Adrenal gland (tissue), 9 donors: ENCODE measurements at regions not wholly inside any gene's neighbourhood (a gene's known extent, or its start where the extent isn't known, plus 50 kb on each side); places are given as distances from the start of the nearest gene placed in this dataset.
A peak's percentile ranks its signal among the peaks of the same experiment; 100 is the strongest.

ENCODE experiments used
- DNase-seq, 7 donors: peaks; one replicate each; pipeline ENCODE4 v3.0.0-alpha.2; 2019 to 2020
- H3K27ac ChIP-seq, 5 donors: fragments of 200-600 bp; sonication (generic) in 4 of 5; 1 replicate in 3 of 5; 2 replicates in 2 of 5; pipeline versions ENCODE4 v1.5.1 to v1.8.0; 2016 to 2020; ENCODE audit warnings: mild to moderate bottlenecking in 1 of 5
- H3K27me3 ChIP-seq: fragments of 200-600 bp; 2 replicates; pipeline ENCODE4 v1.8.0; 2021
- H3K36me3 ChIP-seq, 2 donors: fragments of 200-600 bp; replicated peaks in 1 of 2; 1 replicate in 1 of 2; 2 replicates in 1 of 2; pipeline versions ENCODE4 v1.5.1 to v1.8.0; 2018 to 2022
- H3K4me1 ChIP-seq, 2 donors: fragments of 200-600 bp; replicated peaks in 1 of 2; 1 replicate in 1 of 2; 2 replicates in 1 of 2; pipeline versions ENCODE4 v1.5.1 to v1.8.0; 2018 to 2021
- H3K4me3 ChIP-seq, 4 donors: fragments of 200-600 bp; sonication (generic) in 3 of 4; one replicate each; pipeline ENCODE4 v1.5.1; 2016 to 2018
- H3K9me3 ChIP-seq, 3 donors: fragments of 200-600 bp; sonication (generic) in 1 of 3; replicated peaks in 1 of 3; 1 replicate in 2 of 3; 2 replicates in 1 of 3; pipeline versions ENCODE4 v1.5.1 to v1.8.0; 2016 to 2021
- POLR2A ChIP-seq, 2 donors: fragments of 450-650 bp; IDR thresholded peaks; one replicate each; pipeline ENCODE4 v1.6.1; 2017; ENCODE audit warnings: antibody characterized with exemption in 2 of 2, mild to moderate bottlenecking in 2 of 2, moderate library complexity in 1 of 2
- WGBS, 4 donors: extraction: QIAGEN DNeasy Blood & Tissue Kit in 2 of 4; methylation state at CpG; one replicate each; pipeline versions ENCODE4 v1.1.5 to v1.1.7; 2013 to 2017; 5-methylcytosine and 5-hydroxymethylcytosine counted together
- intact Hi-C, 2 donors: fragments of 100-400 bp; cut with DNase I; formaldehyde crosslinking; loops; one replicate each; pipeline versions ENCODE4 v1.14.1 to v1.15.0; 2022 to 2023
- TF ChIP-seq, protein P1 (sequence below), 6 experiments: fragments of 450-650 bp in 4 of 6; fragments of 200-600 bp in 2 of 6; sonication (generic) in 1 of 6; IDR thresholded peaks; 1 replicate in 5 of 6; 2 replicates in 1 of 6; pipeline versions ENCODE4 v1.5.1 to v1.8.0; 2016 to 2021; ENCODE audit warnings: antibody characterized with exemption in 6 of 6, mild to moderate bottlenecking in 2 of 6, moderate library complexity in 1 of 6
- donor health status: healthy with polysubstance abuse.
- donor health status: Bipolar disorder and iron deficiency.
- donor health status: DM: yes; HTN: yes; CAD: no.
- donor health status: DM: no; HTN: no; CAD: no.
- donor health status: DM: no; HTN: no; CAD: no.

DNA sequence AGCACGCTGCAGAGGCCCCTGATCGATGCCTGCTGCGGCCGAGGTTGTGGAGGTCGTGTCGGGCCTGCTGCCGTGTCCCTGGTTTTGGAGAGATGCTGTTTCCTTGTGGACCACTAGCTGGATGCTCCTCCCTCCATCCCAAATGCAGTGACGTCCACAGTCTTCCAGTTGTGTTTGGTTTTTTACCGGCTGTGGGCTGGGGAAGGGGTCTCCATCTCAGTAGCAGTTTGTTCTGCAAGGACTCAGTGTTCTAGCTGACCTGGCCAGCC, 143.0 kb upstream of the SHH start:
- H3K27me3 ChIP-seq = no peaks in the 10 kb centered on the region
- no peak for TF ChIP-seq POLR2A (IDR thresholded peaks at IDR 0.05)
- TF ChIP-seq, protein P1, sequence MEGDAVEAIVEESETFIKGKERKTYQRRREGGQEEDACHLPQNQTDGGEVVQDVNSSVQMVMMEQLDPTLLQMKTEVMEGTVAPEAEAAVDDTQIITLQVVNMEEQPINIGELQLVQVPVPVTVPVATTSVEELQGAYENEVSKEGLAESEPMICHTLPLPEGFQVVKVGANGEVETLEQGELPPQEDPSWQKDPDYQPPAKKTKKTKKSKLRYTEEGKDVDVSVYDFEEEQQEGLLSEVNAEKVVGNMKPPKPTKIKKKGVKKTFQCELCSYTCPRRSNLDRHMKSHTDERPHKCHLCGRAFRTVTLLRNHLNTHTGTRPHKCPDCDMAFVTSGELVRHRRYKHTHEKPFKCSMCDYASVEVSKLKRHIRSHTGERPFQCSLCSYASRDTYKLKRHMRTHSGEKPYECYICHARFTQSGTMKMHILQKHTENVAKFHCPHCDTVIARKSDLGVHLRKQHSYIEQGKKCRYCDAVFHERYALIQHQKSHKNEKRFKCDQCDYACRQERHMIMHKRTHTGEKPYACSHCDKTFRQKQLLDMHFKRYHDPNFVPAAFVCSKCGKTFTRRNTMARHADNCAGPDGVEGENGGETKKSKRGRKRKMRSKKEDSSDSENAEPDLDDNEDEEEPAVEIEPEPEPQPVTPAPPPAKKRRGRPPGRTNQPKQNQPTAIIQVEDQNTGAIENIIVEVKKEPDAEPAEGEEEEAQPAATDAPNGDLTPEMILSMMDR (IDR thresholded peaks at IDR 0.05) = no peak
- H3K9me3 ChIP-seq = no peaks in the 10 kb centered on the region
- 90 to 95% (median 93%) methylated on average over 8 to 9 of the region's 9 CpGs for WGBS, 4 donors
- H3K4me1 ChIP-seq = peaks cover 18 to 27% of the 10 kb centered on the region in 2 donors
- intact Hi-C loops = no loop called here
- H3K27ac ChIP-seq = no peak overlapping the region
- DNase-seq = no peak
- H3K36me3 ChIP-seq = no peaks in the 10 kb centered on the region
- no peak overlapping the region for H3K4me3 ChIP-seq

DNA sequence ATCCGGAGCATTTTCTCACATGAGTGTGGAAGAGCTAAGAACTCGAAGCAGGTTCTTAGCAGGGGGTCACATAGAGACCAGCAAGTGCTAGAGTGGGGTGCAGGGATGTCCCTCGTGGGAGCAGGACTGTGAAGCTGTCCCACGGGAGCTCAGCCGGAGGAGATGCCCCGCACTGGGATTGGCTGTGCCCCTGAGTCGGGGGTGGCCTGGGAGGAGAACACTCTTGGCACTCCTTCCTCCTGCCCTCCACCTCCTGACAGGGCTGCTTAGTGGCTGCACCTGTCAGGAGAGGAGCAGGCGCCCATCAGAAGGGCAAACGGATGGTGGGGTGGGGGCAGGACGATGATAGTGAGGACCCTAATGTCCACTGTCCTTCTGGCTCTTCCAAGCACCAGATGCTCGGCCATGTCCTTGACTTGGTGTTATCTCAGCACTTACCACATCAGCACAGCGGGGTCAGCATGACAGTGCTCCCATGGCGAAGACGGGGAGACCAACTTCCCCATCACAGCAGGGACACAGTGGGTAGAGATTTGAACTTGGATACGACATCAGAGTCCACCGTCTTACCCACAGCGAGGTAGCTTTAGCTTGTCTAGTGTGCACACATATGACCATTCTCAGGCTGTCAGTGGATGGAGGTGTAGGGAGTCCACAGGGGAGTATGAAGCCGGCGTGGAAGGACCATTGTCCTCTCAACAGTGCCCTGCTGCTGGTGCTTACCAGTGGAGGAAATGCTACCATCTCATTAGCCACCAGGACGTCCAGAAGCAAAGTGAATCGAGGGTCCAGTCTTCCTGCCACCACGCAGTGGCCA, 142.5 kb upstream of the SHH start:
- Histone ChIP-seq H3K4me1 (peaks cover 23 to 33% of the 10 kb centered on the region in 2 donors), H3K27ac (no peak overlapping the region), H3K27me3 (no peaks in the 10 kb centered on the region), H3K36me3 (no peaks in the 10 kb centered on the region), H3K4me3 (no peak overlapping the region), H3K9me3 (no peaks in the 10 kb centered on the region)
- TF ChIP-seq POLR2A (IDR thresholded peaks at IDR 0.05) = no peak
- TF ChIP-seq, protein P1 (IDR thresholded peaks at IDR 0.05) = no peak
- no peak for DNase-seq
- intact Hi-C loops = no loop called here
- 87 to 91% (median 90%) methylated on average over 18 to 22 of the region's 22 CpGs for WGBS, 4 donors

DNA sequence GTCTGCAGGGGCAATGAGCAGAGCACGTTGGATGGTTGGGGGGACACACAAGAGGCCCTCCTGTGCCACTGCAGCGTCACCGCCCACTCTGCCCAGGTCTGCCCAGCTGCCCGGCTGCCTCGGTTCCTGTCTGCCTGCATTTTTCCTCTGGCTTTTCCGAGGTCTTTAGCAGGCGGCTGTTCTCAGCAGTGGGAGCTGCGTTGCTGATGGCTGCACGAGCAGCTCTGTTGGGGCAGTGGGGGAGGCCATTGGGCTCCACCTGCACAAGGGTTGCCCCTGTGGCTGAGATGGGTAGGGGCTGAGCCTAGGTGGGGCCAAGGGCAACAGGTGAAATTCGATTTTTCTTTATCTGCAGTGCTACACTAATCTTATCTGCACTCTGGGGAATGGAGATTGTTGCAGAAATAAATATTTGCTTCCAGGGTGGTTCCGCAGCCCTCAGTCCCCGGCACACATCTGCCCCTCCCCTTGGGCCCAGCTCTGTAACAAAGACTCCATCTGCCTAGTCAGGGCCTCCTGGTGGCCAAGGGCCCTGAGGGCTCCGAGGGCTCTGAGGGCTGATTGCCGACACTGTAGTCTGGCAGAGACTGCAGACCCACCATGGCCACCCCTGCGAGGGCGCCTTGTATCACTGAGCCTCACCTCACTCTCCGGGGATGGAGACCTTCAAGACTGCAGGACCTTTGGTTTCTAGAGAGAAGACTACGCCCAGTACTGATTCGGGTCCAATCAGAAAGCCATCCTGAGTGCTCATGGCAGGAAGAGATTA, 141.7 kb upstream of the SHH start:
- intact Hi-C loops = no loop called here
- TF ChIP-seq POLR2A (IDR thresholded peaks at IDR 0.05) = no peak
- TF ChIP-seq, protein P1 (IDR thresholded peaks at IDR 0.05) = peak in 1 of 6 experiments; percentile 5
- DNase-seq = no peak
- peaks cover 27 to 35% of the 10 kb centered on the region in 2 donors for H3K4me1 ChIP-seq
- H3K27ac ChIP-seq = no peak overlapping the region
- 79 to 89% (median 84%) methylated on average over 10 to 19 of the region's 19 CpGs for WGBS, 4 donors
- no peak overlapping the region for H3K4me3 ChIP-seq
- no peaks in the 10 kb centered on the region for H3K36me3 ChIP-seq
- no peaks in the 10 kb centered on the region for H3K27me3 ChIP-seq
- H3K9me3 ChIP-seq = no peaks in the 10 kb centered on the region

DNA sequence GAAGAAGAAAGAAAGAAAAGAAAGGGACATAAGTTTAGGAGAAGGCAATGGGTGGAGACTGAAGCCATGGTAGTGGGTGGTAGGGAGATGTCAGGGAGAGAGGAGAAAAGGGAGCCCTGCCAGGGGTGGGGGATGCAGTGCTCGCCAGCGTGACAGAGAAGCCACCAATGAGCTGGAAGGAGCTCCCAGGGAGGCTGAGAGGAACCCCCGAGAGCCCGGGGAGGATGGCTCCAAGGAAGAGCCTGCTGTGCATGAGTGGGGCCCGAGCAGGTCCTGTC, 141.2 kb upstream of the SHH start:
- H3K27me3 ChIP-seq = no peaks in the 10 kb centered on the region
- no peaks in the 10 kb centered on the region for H3K9me3 ChIP-seq
- no peak overlapping the region for H3K4me3 ChIP-seq
- H3K36me3 ChIP-seq = no peaks in the 10 kb centered on the region
- DNase-seq = no peak
- WGBS, 4 donors = 78 to 94% (median 86%) methylated on average over 4 to 5 of the region's 5 CpGs
- peak overlapping the region in 1 of 5 donors; percentile 97 for H3K27ac ChIP-seq
- intact Hi-C loops = no loop called here
- TF ChIP-seq, protein P1 (IDR thresholded peaks at IDR 0.05) = no peak
- TF ChIP-seq POLR2A (IDR thresholded peaks at IDR 0.05) = no peak
- H3K4me1 ChIP-seq = peaks cover 27 to 35% of the 10 kb centered on the region in 2 donors
